ENCODE measurements at regions not wholly inside any gene's neighbourhood (a gene's known extent, or its start where the extent isn't known, plus 50 kb on each side); places are given as distances from the start of the nearest gene placed in this dataset.

- no peak overlapping the region for H3K4me3 ChIP-seq (ENCODE audit: severe bottlenecking)
- no peaks in the 10 kb centered on the region for H3K4me1 ChIP-seq (ENCODE audit: insufficient read depth, poor library complexity, severe bottlenecking)
- H3K9me3 ChIP-seq (ENCODE audit: severe bottlenecking), result no peaks in the 10 kb centered on the region
- H3K27me3 ChIP-seq (ENCODE audit: insufficient read depth, poor library complexity, severe bottlenecking), result no peaks in the 10 kb centered on the region
- ATAC-seq (ENCODE audit: low read depth) (no peak), DNase-seq (ENCODE audit: low spot score) (no peak)
- H3K36me3 ChIP-seq (ENCODE audit: low read depth), result no peaks in the 10 kb centered on the region
- H3K27ac ChIP-seq (ENCODE audit: poor library complexity, severe bottlenecking), result no peak overlapping the region
- no peak for TF ChIP-seq CTCF (IDR thresholded peaks at IDR 0.05; ENCODE audit: poor library complexity, severe bottlenecking)
Observed at GRCh38 chr6:105468850-105469249, 66.0 kb upstream of the PREP start.

GRCh38 chr6:105460860-105461259 is 58.0 kb upstream of the PREP start:
- H3K27me3 ChIP-seq (ENCODE audit: insufficient read depth, poor library complexity, severe bottlenecking), result no peaks in the 10 kb centered on the region
- H3K4me1 ChIP-seq (ENCODE audit: insufficient read depth, poor library complexity, severe bottlenecking), result peaks cover 20% of the 10 kb centered on the region
- no peak for TF ChIP-seq CTCF (IDR thresholded peaks at IDR 0.05; ENCODE audit: poor library complexity, severe bottlenecking)
- H3K9me3 ChIP-seq (ENCODE audit: severe bottlenecking), result no peaks in the 10 kb centered on the region
- H3K27ac ChIP-seq (ENCODE audit: poor library complexity, severe bottlenecking), result peak overlapping the region; percentile 96
- H3K36me3 ChIP-seq (ENCODE audit: low read depth), result no peaks in the 10 kb centered on the region
- no peak overlapping the region for H3K4me3 ChIP-seq (ENCODE audit: severe bottlenecking)
- ATAC-seq (ENCODE audit: low read depth) (no peak), DNase-seq (ENCODE audit: low spot score) (no peak)

- H3K36me3 ChIP-seq (ENCODE audit: low read depth), result no peaks in the 10 kb centered on the region
- H3K27me3 ChIP-seq (ENCODE audit: insufficient read depth, poor library complexity, severe bottlenecking), result no peaks in the 10 kb centered on the region
- no peak for TF ChIP-seq CTCF (IDR thresholded peaks at IDR 0.05; ENCODE audit: poor library complexity, severe bottlenecking)
- H3K4me1 ChIP-seq (ENCODE audit: insufficient read depth, poor library complexity, severe bottlenecking), result peaks cover 20% of the 10 kb centered on the region
- peak overlapping the region; percentile 96 for H3K27ac ChIP-seq (ENCODE audit: poor library complexity, severe bottlenecking)
- no peaks in the 10 kb centered on the region for H3K9me3 ChIP-seq (ENCODE audit: severe bottlenecking)
- no peak overlapping the region for H3K4me3 ChIP-seq (ENCODE audit: severe bottlenecking)
- DNase-seq (ENCODE audit: low spot score) (no peak), ATAC-seq (ENCODE audit: low read depth) (peak; percentile 90)
Observed at GRCh38 chr6:105459864-105460263, 57.0 kb upstream of the PREP start.

GRCh38 chr6:105459049-105459448 is 56.2 kb upstream of the PREP start:
- Histone ChIP-seq H3K4me1 (ENCODE audit: insufficient read depth, poor library complexity, severe bottlenecking) (peaks cover 20% of the 10 kb centered on the region), H3K27me3 (ENCODE audit: insufficient read depth, poor library complexity, severe bottlenecking) (no peaks in the 10 kb centered on the region), H3K36me3 (ENCODE audit: low read depth) (no peaks in the 10 kb centered on the region), H3K27ac (ENCODE audit: poor library complexity, severe bottlenecking) (peak overlapping the region; percentile 96), H3K9me3 (ENCODE audit: severe bottlenecking) (no peaks in the 10 kb centered on the region), H3K4me3 (ENCODE audit: severe bottlenecking) (no peak overlapping the region)
- no peak for TF ChIP-seq CTCF (IDR thresholded peaks at IDR 0.05; ENCODE audit: poor library complexity, severe bottlenecking)
- DNase-seq (ENCODE audit: low spot score) (no peak), ATAC-seq (ENCODE audit: low read depth) (peak; percentile 73)

GRCh38 chr6:105458551-105458950 is 55.7 kb upstream of the PREP start:
- ATAC-seq (ENCODE audit: low read depth) (no peak), DNase-seq (ENCODE audit: low spot score) (no peak)
- no peaks in the 10 kb centered on the region for H3K9me3 ChIP-seq (ENCODE audit: severe bottlenecking)
- no peaks in the 10 kb centered on the region for H3K27me3 ChIP-seq (ENCODE audit: insufficient read depth, poor library complexity, severe bottlenecking)
- H3K27ac ChIP-seq (ENCODE audit: poor library complexity, severe bottlenecking), result peak overlapping the region; percentile 96
- H3K4me3 ChIP-seq (ENCODE audit: severe bottlenecking), result no peak overlapping the region
- H3K4me1 ChIP-seq (ENCODE audit: insufficient read depth, poor library complexity, severe bottlenecking), result peaks cover 20% of the 10 kb centered on the region
- H3K36me3 ChIP-seq (ENCODE audit: low read depth), result no peaks in the 10 kb centered on the region
- TF ChIP-seq CTCF (IDR thresholded peaks at IDR 0.05; ENCODE audit: poor library complexity, severe bottlenecking), result no peak

All from RWPE2 (cell line).